ENCODE measurements at regions not wholly inside any gene's neighbourhood (a gene's known extent, or its start where the extent isn't known, plus 50 kb on each side); places are given as distances from the start of the nearest gene placed in this dataset.

DNA sequence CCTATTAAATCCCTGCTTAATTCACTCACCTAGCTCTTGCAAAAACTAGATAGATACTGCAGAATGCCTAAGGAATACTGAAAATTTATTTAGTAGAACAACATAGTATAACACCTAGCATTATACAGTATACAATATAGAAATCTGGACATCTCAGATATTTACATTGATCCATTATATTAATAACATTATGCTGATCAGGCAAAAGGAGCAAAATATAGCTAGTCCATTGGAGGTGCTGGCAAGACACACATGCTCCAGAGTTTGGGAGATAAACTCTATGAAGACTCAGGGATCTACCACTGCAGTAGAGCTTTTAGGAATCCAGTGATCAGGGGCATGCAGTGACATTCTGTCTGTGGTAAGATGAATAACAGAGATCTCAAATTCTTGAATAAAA lies 357.6 kb downstream of the TBC1D4 start:
- DNase-seq: no peak

GRCh38 chr13:75123428-75123827 lies 358.5 kb downstream of the TBC1D4 start:
- no peak for DNase-seq

- DNase-seq: no peak
These were observed 361.9 kb downstream of the TBC1D4 start for GRCh38 chr13:75120085-75120484.

GRCh38 chr13:75115171-75115570 lies 366.8 kb downstream of the TBC1D4 start:
- no peak for DNase-seq

- no peak for DNase-seq
These were observed 378.0 kb downstream of the TBC1D4 start for GRCh38 chr13:75103976-75104375.

DNA sequence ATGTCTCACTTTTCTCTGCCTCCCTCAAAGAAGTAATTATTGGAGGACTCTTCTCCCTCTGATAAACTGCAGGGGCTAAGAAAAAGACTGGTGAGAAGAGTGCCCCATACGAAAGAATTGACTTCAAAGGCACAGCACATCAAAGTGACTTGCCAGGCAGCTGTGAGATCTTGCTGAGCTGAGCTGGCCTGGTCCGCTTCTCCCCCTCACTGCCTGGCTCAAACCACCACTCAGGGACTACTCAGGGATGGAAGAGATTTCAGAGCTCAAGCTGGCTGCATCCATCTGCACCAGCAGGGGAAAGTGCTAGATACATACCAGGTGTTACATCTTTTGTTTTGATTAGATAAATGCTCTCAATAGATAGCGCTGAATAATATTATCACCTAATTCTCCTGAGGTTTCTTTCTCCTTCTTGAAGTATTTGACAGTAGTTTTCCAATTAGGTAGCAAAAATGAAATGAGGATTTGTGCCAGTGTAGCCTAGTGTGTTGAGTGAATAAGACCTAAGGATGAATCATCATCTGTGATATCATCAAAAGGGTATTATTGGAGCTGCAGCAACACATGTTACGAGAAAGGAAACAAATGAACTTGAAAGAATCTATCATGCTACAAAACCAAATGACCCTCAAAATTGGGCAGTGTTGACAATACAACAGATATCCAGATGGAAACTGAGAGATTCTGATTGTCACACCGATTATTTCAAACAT lies 379.8 kb downstream of the TBC1D4 start:
- no peak for DNase-seq

DNA sequence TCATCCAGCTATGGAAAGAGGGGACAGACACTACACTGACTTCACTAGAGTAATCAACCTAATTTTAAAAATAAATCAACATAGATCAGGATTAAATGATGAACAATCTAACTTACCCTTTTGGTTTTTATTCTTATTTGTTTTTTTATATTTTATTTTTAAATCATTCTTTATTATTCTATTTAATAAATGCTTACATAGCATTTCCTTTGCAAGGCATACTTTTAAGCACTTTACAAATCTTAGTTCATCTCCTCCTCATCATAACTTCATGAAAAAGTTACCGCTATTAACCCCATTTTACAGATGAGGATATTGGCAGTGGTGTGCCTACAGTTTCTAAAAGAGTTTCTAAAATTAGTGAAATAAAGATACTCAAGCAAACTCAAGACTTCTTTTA lies 380.6 kb downstream of the TBC1D4 start:
- no peak for DNase-seq

GRCh38 chr13:75092143-75092542 lies 389.8 kb downstream of the TBC1D4 start:
- DNase-seq: no peak

- no peak for DNase-seq
These were observed 390.3 kb downstream of the TBC1D4 start for GRCh38 chr13:75091718-75092117.

DNA sequence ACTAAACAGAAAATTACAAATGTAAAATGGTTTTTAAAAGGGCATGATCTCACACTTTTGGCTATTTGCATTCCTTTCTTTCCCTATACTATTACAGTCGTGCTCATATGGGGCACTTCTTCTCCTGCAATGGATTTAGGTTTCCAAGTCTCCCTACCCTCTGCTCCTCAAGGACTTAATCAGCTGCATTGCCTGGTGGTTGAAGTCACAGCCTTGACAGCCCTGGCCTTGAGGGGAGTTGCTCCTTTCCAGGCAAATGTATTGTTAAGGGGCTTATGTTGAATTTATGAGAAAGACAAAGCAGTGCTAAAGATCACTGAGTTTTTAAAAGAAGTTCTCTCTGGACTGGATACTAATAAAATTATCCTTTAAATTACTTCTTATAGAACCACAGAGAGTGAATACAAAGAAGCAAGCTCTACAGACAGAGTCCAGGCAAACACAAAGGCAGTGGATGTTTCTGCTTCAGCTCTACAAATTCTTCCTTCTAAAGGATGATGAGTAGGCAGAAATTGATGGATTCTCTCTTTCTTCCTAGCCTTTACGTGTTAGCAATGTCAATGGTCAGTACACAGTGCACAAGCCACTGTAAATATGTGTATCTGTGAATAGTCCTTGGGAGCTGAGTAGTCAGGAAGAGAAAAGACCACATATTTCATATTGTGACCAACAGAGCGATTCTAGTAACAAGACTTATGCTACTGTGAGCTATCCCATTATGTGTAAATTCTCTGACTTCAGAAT lies 390.9 kb downstream of the TBC1D4 start:
- DNase-seq: no peak

DNA sequence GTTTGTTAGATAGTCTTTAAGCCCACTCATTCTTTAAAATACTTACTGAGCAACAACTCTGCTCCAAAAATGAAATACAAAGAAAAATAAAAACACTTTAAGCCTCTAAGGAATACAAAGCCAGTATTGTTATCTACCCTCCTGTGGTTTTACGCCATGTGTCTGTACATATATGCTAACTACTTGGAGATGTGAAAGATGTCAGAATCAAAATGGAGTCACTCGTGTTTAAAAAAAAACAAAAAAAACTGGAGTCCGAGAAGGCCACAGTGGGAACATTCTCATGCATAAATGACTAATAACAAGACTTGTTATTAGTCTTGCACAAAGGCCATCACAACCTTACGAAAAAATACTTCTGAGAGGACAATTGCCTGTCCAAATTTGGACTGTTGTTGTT lies 393.1 kb downstream of the TBC1D4 start:
- DNase-seq: no peak

DNA sequence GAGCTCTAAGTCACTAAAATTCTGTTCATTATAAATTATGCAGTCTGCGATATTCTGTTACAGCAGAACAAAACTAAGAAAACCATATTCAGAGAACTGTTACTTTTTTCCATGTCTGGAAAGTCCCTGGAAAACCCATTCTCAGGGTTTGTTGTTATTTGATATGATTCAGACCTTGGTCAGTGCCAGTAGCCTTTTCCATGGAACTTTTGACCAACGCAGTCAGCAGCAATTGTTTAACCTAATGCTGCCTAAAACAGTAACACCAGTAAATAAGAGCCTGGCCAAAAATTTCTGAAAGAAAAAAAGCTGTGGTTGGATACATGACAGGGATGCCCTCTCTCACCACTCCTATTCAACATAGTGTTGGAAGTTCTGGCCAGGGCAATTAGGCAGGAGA lies 402.7 kb downstream of the TBC1D4 start:
- no peak for DNase-seq

- no peak for DNase-seq
These were observed 405.5 kb downstream of the TBC1D4 start for GRCh38 chr13:75076476-75076875.

DNA sequence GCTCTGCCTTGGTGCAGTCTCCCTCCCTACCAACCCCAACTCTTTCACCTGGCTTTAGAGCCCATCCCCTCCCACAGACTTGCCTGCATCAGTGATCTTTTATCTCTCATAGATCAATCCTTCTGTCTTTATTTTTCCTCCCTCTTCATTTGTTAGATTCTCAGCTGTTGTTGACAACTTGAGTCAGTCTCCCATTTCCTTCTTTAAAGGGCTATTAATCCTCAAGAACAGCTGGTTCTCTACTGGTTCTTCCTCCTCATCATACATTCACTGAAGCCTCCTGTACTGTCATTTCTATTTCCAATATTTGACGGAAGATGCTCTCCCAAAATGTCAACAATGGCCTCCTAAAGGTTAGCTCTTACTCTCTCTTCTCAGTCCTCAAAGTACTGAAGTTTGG lies 408.2 kb downstream of the TBC1D4 start:
- no peak for DNase-seq

GRCh38 chr13:75072891-75073290 lies 409.1 kb downstream of the TBC1D4 start:
- DNase-seq: no peak

- no peak for DNase-seq
These were observed 409.6 kb downstream of the TBC1D4 start for GRCh38 chr13:75072368-75072767.

- DNase-seq: no peak
These were observed 410.2 kb downstream of the TBC1D4 start for GRCh38 chr13:75071796-75072195.

DNA sequence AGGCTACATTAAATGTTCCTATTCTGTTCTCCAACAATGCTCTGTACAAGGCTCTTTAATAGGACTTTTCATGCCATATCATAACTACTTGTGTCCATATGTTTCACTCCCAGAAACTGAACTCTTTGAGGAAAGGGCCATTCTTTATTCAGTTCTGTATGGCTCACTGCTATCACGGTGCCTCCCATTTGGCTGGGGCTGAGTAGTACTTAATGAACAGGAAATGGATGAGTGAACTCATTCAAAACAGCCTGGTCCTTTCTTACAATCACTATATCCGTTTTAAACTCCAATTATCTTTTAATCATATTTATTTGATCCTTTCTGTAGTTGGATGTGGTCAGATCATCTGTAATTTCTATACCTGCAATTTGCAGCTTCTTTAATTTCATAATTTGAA lies 410.6 kb downstream of the TBC1D4 start:
- DNase-seq: no peak

- DNase-seq: no peak
These were observed 420.1 kb downstream of the TBC1D4 start for GRCh38 chr13:75061909-75062308.

DNA sequence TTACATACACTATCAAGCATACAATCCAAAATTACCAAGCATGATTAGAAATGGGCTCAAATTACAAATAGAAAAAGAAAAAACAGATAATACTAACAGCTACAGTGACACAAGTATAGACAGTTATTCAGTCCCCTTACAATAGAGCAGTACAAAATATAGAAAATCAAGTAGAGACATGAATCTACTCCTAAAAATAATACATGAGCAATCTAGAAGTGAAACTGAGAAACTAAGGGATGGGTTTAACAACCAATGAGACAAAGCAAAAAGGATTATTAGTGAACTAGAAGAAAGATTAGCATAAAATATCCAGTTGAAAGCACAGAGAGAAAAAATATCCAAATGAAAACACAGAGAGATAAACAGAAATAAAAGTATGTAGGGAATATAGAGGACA lies 426.7 kb downstream of the TBC1D4 start:
- DNase-seq: no peak

- DNase-seq: no peak
These were observed 429.4 kb downstream of the TBC1D4 start for GRCh38 chr13:75052616-75053015.

DNA sequence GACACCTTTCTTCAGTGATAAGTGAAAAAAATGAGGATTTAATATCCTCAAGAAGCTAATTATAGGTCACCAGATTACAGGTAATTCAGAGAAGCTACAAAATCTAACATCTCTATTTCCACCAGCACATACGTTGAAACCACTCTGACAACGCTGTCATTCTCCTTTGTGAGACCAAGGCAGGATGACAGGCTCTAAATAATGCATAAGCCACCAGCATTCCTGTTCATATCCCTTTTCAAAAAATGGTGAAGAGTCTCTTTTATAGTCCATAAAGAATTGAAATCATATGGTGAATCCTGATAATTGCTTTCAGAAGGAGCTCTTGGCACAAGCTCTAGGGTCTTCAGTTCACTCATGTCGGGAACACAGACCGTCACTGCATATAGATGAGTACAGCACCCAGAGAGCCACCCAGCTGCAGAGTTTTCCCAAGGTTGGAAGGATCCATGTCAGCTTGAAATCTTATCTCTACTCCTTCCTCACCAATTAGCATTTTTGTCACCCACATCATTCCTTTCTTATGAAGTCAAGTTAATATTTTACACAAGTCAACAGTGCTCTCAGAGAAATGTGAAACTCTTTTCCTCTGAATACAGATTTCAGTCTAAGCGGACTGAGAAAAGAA lies 431.4 kb downstream of the TBC1D4 start:
- no peak for DNase-seq

- DNase-seq: no peak
These were observed 432.1 kb downstream of the TBC1D4 start for GRCh38 chr13:75049735-75050335.

DNA sequence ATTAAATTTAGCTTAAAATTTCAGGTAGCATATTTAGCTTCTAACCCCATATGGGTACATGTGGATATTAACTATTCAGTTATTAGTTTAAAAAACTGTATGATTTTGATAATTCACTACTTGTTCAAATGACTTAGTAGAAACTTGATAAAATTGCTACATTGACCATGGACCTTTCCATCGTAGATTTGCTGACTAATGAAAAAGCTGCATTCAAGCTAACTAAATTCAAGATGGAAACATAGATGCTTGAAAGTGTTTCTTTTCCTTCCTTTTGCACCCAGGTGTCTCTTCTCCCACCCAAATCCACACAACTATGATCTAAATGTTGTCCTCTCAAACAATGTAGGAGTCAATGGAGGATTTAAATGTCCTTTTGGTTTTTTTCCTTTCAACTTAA lies 439.2 kb downstream of the TBC1D4 start:
- DNase-seq: no peak

All from activated T-cell treated with anti-CD3 and anti-CD28 coated beads, Interleukin-2, amount 50 U/mL, for 1 hour (primary cell).